Colonic mucosa (tissue), 4 donors: ENCODE measurements at regions not wholly inside any gene's neighbourhood (a gene's known extent, or its start where the extent isn't known, plus 50 kb on each side); places are given as distances from the start of the nearest gene placed in this dataset.

Experiments used
- DNase-seq: peaks from one replicate; pipeline ENCODE4 v3.0.0-alpha.2; 2020
- H3K27ac ChIP-seq: fragments of 200-600 bp; one replicate; pipeline ENCODE4 v1.8.0; 2021
- H3K27me3 ChIP-seq: fragments of 200-600 bp; one replicate; pipeline ENCODE4 v1.8.0; 2021
- H3K36me3 ChIP-seq: fragments of 200-600 bp; one replicate; pipeline ENCODE4 v1.8.0; 2021
- H3K4me1 ChIP-seq: fragments of 200-600 bp; one replicate; pipeline ENCODE4 v1.8.0; 2021; ENCODE audit warnings: mild to moderate bottlenecking
- H3K4me3 ChIP-seq: fragments of 200-600 bp; one replicate; pipeline ENCODE4 v1.8.0; 2021
- H3K9ac ChIP-seq, 2 donors: one replicate each; pipeline ENCODE4 v1.7.0; 2013; ENCODE audit warnings: control low read depth in 2 of 2, low read depth in 2 of 2, low read length in 2 of 2
- H3K9me3 ChIP-seq: fragments of 200-600 bp; one replicate; pipeline ENCODE4 v1.8.0; 2021
- CTCF ChIP-seq: fragments of 200-600 bp; IDR thresholded peaks from one replicate; pipeline ENCODE4 v1.8.0; 2022; ENCODE audit warnings: antibody characterized with exemption, mild to moderate bottlenecking
- intact Hi-C: fragments of 100-400 bp; cut with DNase I; formaldehyde crosslinking; loops from one replicate; pipeline ENCODE4 v1.14.1; 2022
- donor health status: healthy.
- donor health status: DM: no; HTN: no; CAD: no.
- donor health status: DM: no; HTN: no; CAD: no.

- Histone ChIP-seq H3K27ac (no peak overlapping the region), H3K9me3 (no peaks in the 10 kb centered on the region), H3K9ac (no peak overlapping the region), H3K36me3 (no peaks in the 10 kb centered on the region), H3K27me3 (no peaks in the 10 kb centered on the region), H3K4me1 (no peaks in the 10 kb centered on the region), H3K4me3 (no peak overlapping the region)
- TF ChIP-seq CTCF = no peak
- intact Hi-C loops = no loop called here
- no peak for DNase-seq
These were observed 202.3 kb upstream of the KCNJ16 start for GRCh38 chr17:69872675-69873262.

- no peak overlapping the region for H3K27ac ChIP-seq
- H3K27me3 ChIP-seq = no peaks in the 10 kb centered on the region
- DNase-seq = no peak
- no peak overlapping the region for H3K9ac ChIP-seq
- H3K36me3 ChIP-seq = no peaks in the 10 kb centered on the region
- TF ChIP-seq CTCF = no peak
- intact Hi-C loops = no loop called here
- no peaks in the 10 kb centered on the region for H3K4me1 ChIP-seq
- H3K9me3 ChIP-seq = no peaks in the 10 kb centered on the region
- H3K4me3 ChIP-seq = no peak overlapping the region
These were observed 200.8 kb upstream of the KCNJ16 start for GRCh38 chr17:69874175-69874670.

GRCh38 chr17:69876757-69877156 is 198.3 kb upstream of the KCNJ16 start:
- TF ChIP-seq CTCF = no peak
- Histone ChIP-seq H3K9ac (no peak overlapping the region), H3K9me3 (no peaks in the 10 kb centered on the region), H3K27me3 (no peaks in the 10 kb centered on the region), H3K4me3 (no peak overlapping the region), H3K36me3 (no peaks in the 10 kb centered on the region), H3K4me1 (no peaks in the 10 kb centered on the region), H3K27ac (no peak overlapping the region)
- DNase-seq = no peak
- intact Hi-C loops = no loop called here

- Histone ChIP-seq H3K4me1 (no peaks in the 10 kb centered on the region), H3K9ac (no peak overlapping the region), H3K27me3 (no peaks in the 10 kb centered on the region), H3K9me3 (no peaks in the 10 kb centered on the region), H3K27ac (no peak overlapping the region), H3K4me3 (no peak overlapping the region), H3K36me3 (no peaks in the 10 kb centered on the region)
- no peak for TF ChIP-seq CTCF
- intact Hi-C loops = no loop called here
- DNase-seq = no peak
These were observed 196.4 kb upstream of the KCNJ16 start for GRCh38 chr17:69878661-69879060.

GRCh38 chr17:69879576-69879975 is 195.4 kb upstream of the KCNJ16 start:
- Histone ChIP-seq H3K36me3 (no peaks in the 10 kb centered on the region), H3K27me3 (no peaks in the 10 kb centered on the region), H3K27ac (no peak overlapping the region), H3K4me1 (no peaks in the 10 kb centered on the region), H3K9me3 (no peaks in the 10 kb centered on the region), H3K9ac (no peak overlapping the region), H3K4me3 (no peak overlapping the region)
- TF ChIP-seq CTCF = no peak
- intact Hi-C loops = no loop called here
- no peak for DNase-seq
